Progenitor cell of endocrine pancreas (in vitro differentiated cells): ENCODE measurements at regions not wholly inside any gene's neighbourhood (a gene's known extent, or its start where the extent isn't known, plus 50 kb on each side); places are given as distances from the start of the nearest gene placed in this dataset.

Source experiments
- DNase-seq: peaks from one replicate; pipeline ENCODE4 v3.0.0; 2021; ENCODE audit warnings: low spot score; ENCODE audit not compliant: unreplicated experiment
- H3K27ac Mint-ChIP-seq: 2 replicates; pipeline ENCODE4 v1.8.0; 2021; ENCODE audit warnings: mild to moderate bottlenecking, moderate library complexity, mixed read lengths
- H3K27me3 Mint-ChIP-seq: 2 replicates; pipeline ENCODE4 v1.8.0; 2021; ENCODE audit warnings: mixed read lengths
- H3K36me3 Mint-ChIP-seq: 2 replicates; pipeline ENCODE4 v1.8.0; 2022; ENCODE audit warnings: mixed read lengths; ENCODE audit not compliant: insufficient read depth
- H3K4me1 Mint-ChIP-seq: 2 replicates; pipeline ENCODE4 v1.8.0; 2021; ENCODE audit warnings: low read depth, mixed read lengths
- H3K4me3 Mint-ChIP-seq: 2 replicates; pipeline ENCODE4 v1.8.0; 2021; ENCODE audit warnings: low read depth, mild to moderate bottlenecking, moderate library complexity, mixed read lengths
- H3K9me3 Mint-ChIP-seq: 2 replicates; pipeline ENCODE4 v1.8.0; 2021; ENCODE audit warnings: low read depth, mixed read lengths
- CTCF ChIP-seq: fragments of 200-600 bp; sonication (generic); IDR thresholded peaks from one replicate; pipeline ENCODE4 v1.5.0; 2021; ENCODE audit warnings: antibody characterized with exemption, mild to moderate bottlenecking; ENCODE audit not compliant: unreplicated experiment

GRCh38 chr18:47746615-47747014 is 183.8 kb downstream of the SMAD2 start:
- Mint-ChIP-seq H3K9me3 (no peaks in the 10 kb centered on the region), H3K4me1 (peaks cover 7% of the 10 kb centered on the region), H3K36me3 (no peaks in the 10 kb centered on the region), H3K4me3 (no peak overlapping the region), H3K27ac (no peak overlapping the region), H3K27me3 (peaks cover 46% of the 10 kb centered on the region)
- no peak for TF ChIP-seq CTCF
- DNase-seq, result no peak

GRCh38 chr18:47745227-47745626 is 185.2 kb downstream of the SMAD2 start:
- Mint-ChIP-seq H3K27me3 (peaks cover 45% of the 10 kb centered on the region), H3K4me1 (peaks cover 7% of the 10 kb centered on the region), H3K36me3 (no peaks in the 10 kb centered on the region), H3K4me3 (no peak overlapping the region), H3K27ac (peak overlapping the region; percentile 50), H3K9me3 (no peaks in the 10 kb centered on the region)
- no peak for TF ChIP-seq CTCF
- DNase-seq, result no peak

DNA sequence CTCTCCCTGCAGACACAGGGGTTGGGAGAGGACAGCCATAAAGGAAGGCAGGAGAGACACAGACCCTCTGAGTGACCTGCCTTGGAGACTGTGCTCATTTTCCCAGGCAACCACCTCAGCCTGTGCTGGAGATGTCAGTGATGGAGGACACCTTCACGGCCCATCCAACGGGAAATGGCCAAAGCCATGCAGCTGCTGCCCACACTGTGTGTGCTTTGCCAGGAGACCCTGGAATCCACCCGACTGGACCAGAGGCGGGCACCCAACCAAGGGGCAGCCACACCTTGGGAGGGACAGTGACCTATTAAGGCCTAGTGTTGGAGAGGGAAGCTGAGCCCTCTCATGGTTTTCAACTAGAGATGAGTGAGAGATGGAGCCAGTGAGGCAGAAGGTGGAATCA is 192.5 kb downstream of the SMAD2 start:
- no peak overlapping the region for H3K4me3 Mint-ChIP-seq
- peaks cover 17% of the 10 kb centered on the region for H3K4me1 Mint-ChIP-seq
- H3K9me3 Mint-ChIP-seq, result peaks cover 5% of the 10 kb centered on the region
- no peak for TF ChIP-seq CTCF
- H3K36me3 Mint-ChIP-seq, result peaks cover 1% of the 10 kb centered on the region
- peaks cover 41% of the 10 kb centered on the region for H3K27me3 Mint-ChIP-seq
- no peak for DNase-seq
- no peak overlapping the region for H3K27ac Mint-ChIP-seq

DNA sequence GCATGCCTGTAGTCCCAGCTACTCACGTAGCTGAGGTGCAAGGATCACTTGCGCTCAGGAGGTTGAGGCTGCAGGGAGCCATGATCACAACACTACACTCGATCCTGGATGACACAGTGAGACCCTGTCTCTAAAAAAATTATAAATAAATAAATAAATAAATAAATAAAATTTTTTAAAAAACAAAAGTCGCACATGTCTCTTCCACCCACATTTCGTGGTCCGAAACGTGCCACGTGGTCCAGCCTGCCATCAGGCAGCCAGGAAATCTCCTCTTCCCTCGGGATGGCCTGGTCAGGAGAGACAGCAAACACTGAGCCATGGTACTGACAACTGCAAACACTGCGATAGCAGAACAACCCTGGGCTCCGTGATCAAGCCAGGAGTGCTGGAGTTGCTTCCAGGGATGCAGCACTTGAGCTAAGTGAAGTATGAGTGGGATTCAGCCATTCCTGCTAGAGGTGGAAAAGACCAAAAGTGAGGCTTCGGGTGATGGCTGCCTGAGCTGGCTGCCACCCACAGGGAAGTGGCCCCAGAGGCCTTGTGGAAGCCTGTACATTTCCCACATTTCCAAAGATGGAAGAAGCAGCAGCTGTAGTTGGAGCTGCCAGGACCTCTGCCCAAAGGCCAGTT is 193.1 kb downstream of the SMAD2 start:
- no peak for DNase-seq
- no peak for TF ChIP-seq CTCF
- no peak overlapping the region for H3K4me3 Mint-ChIP-seq

DNA sequence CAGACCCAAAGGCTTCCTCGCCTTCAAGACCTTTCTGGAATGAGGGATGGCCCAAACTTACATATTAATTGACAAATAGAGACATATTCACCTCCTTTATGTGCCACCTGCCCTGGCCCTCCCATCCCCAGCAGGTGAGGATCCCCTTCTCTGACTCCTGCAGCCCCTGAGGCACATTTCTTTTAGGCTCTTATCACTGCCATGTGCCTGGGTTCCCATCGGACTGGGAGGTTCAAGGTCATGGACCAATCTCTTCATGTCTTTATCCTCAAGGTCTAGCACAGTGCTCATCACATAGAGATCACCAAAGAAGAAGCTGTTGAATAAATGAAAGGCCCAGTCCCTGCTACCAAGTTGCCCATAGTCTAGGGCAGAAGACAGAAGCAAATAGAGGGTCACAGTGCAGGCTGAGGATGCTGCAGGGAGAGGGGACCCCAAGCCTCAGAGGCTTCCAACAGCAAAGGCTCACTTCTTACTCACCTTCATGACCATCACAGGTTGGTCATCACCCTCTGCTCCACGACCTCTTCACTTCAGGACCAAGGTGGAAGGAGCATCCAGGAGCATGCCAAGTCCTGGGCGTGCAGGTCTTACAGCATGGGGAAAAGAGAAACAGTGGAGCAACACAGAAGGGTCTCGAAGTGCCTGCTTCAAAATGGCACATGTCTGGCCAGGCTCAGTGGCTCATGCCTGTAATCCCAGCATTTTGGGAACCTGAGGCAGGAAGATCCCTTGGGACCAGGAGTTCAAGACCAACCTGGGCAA is 193.9 kb downstream of the SMAD2 start:
- H3K4me3 Mint-ChIP-seq, result no peak overlapping the region
- no peak for DNase-seq
- peaks cover 1% of the 10 kb centered on the region for H3K36me3 Mint-ChIP-seq
- peaks cover 30% of the 10 kb centered on the region for H3K27me3 Mint-ChIP-seq
- peaks cover 17% of the 10 kb centered on the region for H3K4me1 Mint-ChIP-seq
- H3K9me3 Mint-ChIP-seq, result peaks cover 5% of the 10 kb centered on the region
- no peak overlapping the region for H3K27ac Mint-ChIP-seq
- no peak for TF ChIP-seq CTCF

More for the DNA sequence above, 193.1 kb downstream of the SMAD2 start:
- peaks cover 1% of the 10 kb centered on the region for H3K36me3 Mint-ChIP-seq
- no peak overlapping the region for H3K27ac Mint-ChIP-seq
- H3K9me3 Mint-ChIP-seq, result peaks cover 5% of the 10 kb centered on the region
- H3K4me1 Mint-ChIP-seq, result peaks cover 17% of the 10 kb centered on the region
- H3K27me3 Mint-ChIP-seq, result peaks cover 38% of the 10 kb centered on the region
